Lung (tissue), 11 donors: ENCODE measurements at regions not wholly inside any gene's neighbourhood (a gene's known extent, or its start where the extent isn't known, plus 50 kb on each side); places are given as distances from the start of the nearest gene placed in this dataset.

Experiments used
- ATAC-seq: fragments of 200-7000 bp; cut with Tn5 transposase; one replicate; pipeline ENCODE4 v1.9.1; 2020; ENCODE audit warnings: moderate number of reproducible peaks; ENCODE audit not compliant: insufficient read depth, low FRiP score
- DNase-seq, 3 donors: peaks; one replicate each; pipeline ENCODE4 v3.0.0-alpha.2; 2013 to 2017
- H3K27ac ChIP-seq, 2 donors: one replicate each; pipeline ENCODE4 v1.5.1; 2013; ENCODE audit warnings: mild to moderate bottlenecking in 2 of 2, moderate library complexity in 2 of 2, control low read depth in 1 of 2, inconsistent platforms in 1 of 2, low read depth in 1 of 2, low read length in 1 of 2
- H3K27me3 ChIP-seq, 3 donors: one replicate each; pipeline ENCODE4 v1.5.1; 2013; ENCODE audit warnings: low read length in 2 of 3; ENCODE audit not compliant: control insufficient read depth in 3 of 3, insufficient read depth in 3 of 3
- H3K36me3 ChIP-seq, 4 donors: one replicate each; pipeline ENCODE4 v1.5.1; 2013; ENCODE audit warnings: low read length in 4 of 4, mild to moderate bottlenecking in 1 of 4, moderate library complexity in 1 of 4; ENCODE audit not compliant: control insufficient read depth in 4 of 4, insufficient read depth in 4 of 4
- H3K4me1 ChIP-seq, 5 donors: one replicate each; pipeline ENCODE4 v1.5.1; 2013; ENCODE audit warnings: low read length in 5 of 5, mild to moderate bottlenecking in 2 of 5, moderate library complexity in 1 of 5; ENCODE audit not compliant: control insufficient read depth in 5 of 5, insufficient read depth in 5 of 5
- H3K4me3 ChIP-seq: one replicate; pipeline ENCODE4 v1.5.1; 2013; ENCODE audit warnings: mild to moderate bottlenecking, control low read depth, moderate library complexity
- H3K9ac ChIP-seq, 2 donors: one replicate each; pipeline ENCODE4 v1.5.1; 2013; ENCODE audit warnings: low read length in 2 of 2, control low read depth in 1 of 2; ENCODE audit not compliant: insufficient read depth in 1 of 2
- H3K9me3 ChIP-seq, 4 donors: one replicate each; pipeline ENCODE4 v1.5.1; 2013; ENCODE audit warnings: low read length in 3 of 4, mild to moderate bottlenecking in 1 of 4, moderate library complexity in 1 of 4; ENCODE audit not compliant: control insufficient read depth in 4 of 4, insufficient read depth in 3 of 4
- WGBS, 2 donors: extraction: QIAGEN DNeasy Blood & Tissue Kit; methylation state at CpG; one replicate each; pipeline ENCODE4 v1.1.7; 2013; 5-methylcytosine and 5-hydroxymethylcytosine counted together
- TF ChIP-seq, protein P1 (sequence below): IDR thresholded peaks from 2 replicates; pipeline ENCODE4 v1.5.1; 2012; ENCODE audit warnings: mild to moderate bottlenecking; ENCODE audit errors: control extremely low read depth, extremely low read depth
- donor health status: control.
- donor health status: control.
- donor health status: Bipolar disorder and iron deficiency.
- donor health status: healthy.
- donor health status: DM: yes; HTN: yes; CAD: no.

DNA sequence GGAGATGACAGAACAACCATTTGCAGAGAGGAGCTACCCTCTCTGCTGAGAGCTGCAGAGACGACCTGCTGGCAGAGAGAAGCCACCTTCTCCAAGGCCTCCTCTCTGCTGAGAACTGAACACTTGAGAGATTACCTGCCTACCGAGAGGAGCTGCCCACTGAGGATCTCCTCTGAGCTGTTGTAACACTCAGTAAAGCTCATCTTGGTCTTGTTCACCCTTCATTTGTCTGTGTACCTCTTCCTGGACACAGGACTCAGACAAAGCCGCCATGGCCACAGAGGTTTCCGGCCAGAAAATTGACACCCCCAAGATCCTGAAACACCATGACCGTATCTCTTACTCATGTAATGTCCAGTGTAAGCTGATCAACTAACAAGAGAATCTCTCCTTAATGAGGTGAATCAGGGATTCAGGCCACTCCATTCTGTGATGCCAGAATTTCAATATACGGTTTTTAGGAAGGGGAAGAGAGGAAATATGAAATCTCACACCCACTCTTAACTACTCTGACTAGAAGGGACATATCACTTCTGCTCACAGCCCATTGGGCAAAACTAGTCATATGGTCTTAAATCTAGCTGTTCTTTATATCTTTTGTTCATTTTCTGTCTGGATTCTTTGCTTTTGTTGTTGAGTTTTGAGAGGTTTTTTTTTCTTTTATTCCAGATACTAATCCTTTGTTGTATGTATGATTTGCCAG lies 83.8 kb downstream of the RHOU start:
- H3K27ac ChIP-seq: no peak overlapping the region
- H3K4me1 ChIP-seq: peaks cover 0 to 5% (median 0%) of the 10 kb centered on the region in 5 donors
- TF ChIP-seq, protein P1, sequence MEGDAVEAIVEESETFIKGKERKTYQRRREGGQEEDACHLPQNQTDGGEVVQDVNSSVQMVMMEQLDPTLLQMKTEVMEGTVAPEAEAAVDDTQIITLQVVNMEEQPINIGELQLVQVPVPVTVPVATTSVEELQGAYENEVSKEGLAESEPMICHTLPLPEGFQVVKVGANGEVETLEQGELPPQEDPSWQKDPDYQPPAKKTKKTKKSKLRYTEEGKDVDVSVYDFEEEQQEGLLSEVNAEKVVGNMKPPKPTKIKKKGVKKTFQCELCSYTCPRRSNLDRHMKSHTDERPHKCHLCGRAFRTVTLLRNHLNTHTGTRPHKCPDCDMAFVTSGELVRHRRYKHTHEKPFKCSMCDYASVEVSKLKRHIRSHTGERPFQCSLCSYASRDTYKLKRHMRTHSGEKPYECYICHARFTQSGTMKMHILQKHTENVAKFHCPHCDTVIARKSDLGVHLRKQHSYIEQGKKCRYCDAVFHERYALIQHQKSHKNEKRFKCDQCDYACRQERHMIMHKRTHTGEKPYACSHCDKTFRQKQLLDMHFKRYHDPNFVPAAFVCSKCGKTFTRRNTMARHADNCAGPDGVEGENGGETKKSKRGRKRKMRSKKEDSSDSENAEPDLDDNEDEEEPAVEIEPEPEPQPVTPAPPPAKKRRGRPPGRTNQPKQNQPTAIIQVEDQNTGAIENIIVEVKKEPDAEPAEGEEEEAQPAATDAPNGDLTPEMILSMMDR: no peak
- no peaks in the 10 kb centered on the region for H3K27me3 ChIP-seq
- ATAC-seq (no peak), DNase-seq (no peak)
- WGBS, 2 donors: 83 to 88% methylated on average over 6 of the region's 6 CpGs
- H3K9me3 ChIP-seq: no peaks in the 10 kb centered on the region
- no peak overlapping the region for H3K9ac ChIP-seq
- no peaks in the 10 kb centered on the region for H3K36me3 ChIP-seq
- H3K4me3 ChIP-seq: no peak overlapping the region

DNA sequence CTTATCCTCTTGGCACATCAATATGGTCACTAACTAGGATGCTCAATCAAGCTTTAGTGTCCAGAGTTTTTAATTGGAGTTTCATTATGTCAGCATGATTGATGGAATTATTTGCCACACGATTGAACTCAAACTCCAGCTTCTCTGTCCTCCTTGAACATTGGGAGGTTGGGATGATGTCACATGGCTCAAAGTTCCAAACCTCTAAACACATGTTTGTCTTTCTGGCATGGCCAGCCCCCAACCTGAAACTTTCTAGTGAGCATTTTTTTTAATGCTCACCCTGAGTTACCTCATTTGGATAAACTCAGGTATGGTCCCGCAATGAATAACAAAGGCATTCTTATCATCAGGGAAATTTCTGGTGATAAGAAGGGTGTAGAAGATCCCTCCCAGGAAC lies 86.0 kb downstream of the RHOU start:
- Histone ChIP-seq H3K9me3 (no peaks in the 10 kb centered on the region), H3K4me1 (peaks cover 0 to 4% (median 0%) of the 10 kb centered on the region in 5 donors), H3K27ac (no peak overlapping the region), H3K27me3 (no peaks in the 10 kb centered on the region), H3K36me3 (no peaks in the 10 kb centered on the region), H3K9ac (no peak overlapping the region), H3K4me3 (no peak overlapping the region)
- no peak for DNase-seq
- no peak for ATAC-seq
- TF ChIP-seq, protein P1: no peak
- WGBS, 2 donors: 74 to 82% methylated on average over 2 of the region's 2 CpGs

DNA sequence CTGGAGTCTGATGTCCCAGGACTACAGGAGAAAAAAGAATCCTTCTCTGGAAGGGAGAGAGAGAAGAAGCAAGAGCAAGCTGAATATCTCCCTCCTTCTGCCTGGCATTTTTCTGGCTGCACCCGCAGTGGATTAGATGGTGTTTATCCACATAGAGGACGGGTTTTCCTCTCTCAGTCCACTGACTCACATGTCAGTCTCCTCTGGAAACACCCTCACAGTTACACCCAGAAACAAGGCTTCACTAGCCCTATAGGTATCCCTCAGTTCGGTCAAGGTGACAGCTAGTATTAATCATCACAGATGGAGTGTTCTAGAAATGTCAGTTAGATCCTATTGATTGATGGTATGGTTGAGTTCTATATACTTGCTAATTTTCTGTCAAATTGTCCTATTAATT lies 87.9 kb downstream of the RHOU start:
- Histone ChIP-seq H3K4me1 (peaks cover 0 to 9% (median 0%) of the 10 kb centered on the region in 5 donors), H3K9me3 (no peaks in the 10 kb centered on the region), H3K4me3 (no peak overlapping the region), H3K9ac (no peak overlapping the region), H3K36me3 (no peaks in the 10 kb centered on the region), H3K27ac (no peak overlapping the region), H3K27me3 (no peaks in the 10 kb centered on the region)
- TF ChIP-seq, protein P1: no peak
- 84 to 91% methylated on average over 3 of the region's 3 CpGs for WGBS, 2 donors
- ATAC-seq: no peak
- DNase-seq: no peak

DNA sequence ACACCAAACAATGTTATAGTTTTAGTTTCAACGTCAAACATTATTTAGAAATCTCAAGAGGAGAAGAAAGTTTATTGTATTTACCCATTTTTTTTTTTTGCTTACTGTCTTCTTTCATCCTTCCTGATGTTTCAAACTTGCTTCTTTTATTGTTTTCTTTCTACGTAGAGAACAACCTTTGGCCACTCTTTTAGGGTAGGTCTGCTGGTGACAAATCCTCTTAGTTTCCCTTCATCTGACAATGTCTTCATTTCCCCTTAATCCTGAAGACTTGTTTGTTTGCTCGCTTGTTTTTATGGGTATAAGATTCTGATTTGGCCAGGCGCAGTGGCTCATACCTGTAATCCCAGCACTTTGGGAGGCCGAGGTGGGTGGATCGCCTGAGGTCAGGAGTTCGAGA lies 89.1 kb downstream of the RHOU start:
- Histone ChIP-seq H3K4me3 (no peak overlapping the region), H3K27ac (no peak overlapping the region), H3K9ac (no peak overlapping the region), H3K36me3 (no peaks in the 10 kb centered on the region), H3K9me3 (no peaks in the 10 kb centered on the region), H3K27me3 (no peaks in the 10 kb centered on the region), H3K4me1 (peaks cover 0 to 9% (median 0%) of the 10 kb centered on the region in 5 donors)
- DNase-seq (no peak), ATAC-seq (no peak)
- 94 to 97% methylated on average over 7 of the region's 7 CpGs for WGBS, 2 donors
- TF ChIP-seq, protein P1: no peak
